Upper lobe of left lung (tissue), 4 donors: ENCODE measurements at regions not wholly inside any gene's neighbourhood (a gene's known extent, or its start where the extent isn't known, plus 50 kb on each side); places are given as distances from the start of the nearest gene placed in this dataset.

Experiments
- CTCF ChIP-seq, 6 experiments: fragments of 450-650 bp in 4 of 6; fragments of 200-600 bp in 2 of 6; sonication (generic) in 2 of 6; IDR thresholded peaks; one replicate each; pipeline ENCODE4 v1.5.1; 2016 to 2019; ENCODE audit warnings: antibody characterized with exemption in 6 of 6
- POLR2AphosphoS5 ChIP-seq, 2 donors: sonication (generic); formaldehyde crosslinking; IDR thresholded peaks; one replicate each; pipeline ENCODE4 v1.5.1; 2017; ENCODE audit warnings: antibody characterized with exemption in 2 of 2

DNA sequence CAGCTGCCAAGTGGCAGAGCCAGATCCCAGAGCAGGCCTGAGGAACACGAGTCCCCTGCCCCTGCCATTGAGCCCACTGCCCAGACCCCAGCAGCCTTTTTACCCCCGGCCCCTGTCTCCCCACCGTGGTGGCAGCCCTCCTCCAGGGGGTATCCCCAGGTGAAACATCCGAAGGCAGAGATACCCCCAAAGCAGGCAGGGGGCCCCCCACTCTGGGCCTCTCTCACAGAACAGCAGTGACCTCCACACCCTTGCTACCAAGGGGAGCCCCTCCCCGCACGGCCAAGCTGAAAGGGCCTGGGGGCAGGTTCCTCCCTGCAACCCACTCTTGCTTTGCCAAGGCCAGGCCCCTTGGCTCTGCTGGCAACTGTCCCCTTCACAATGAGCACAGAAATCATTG is 142.2 kb downstream of the ENGASE start:
- no peak for TF ChIP-seq POLR2AphosphoS5 (IDR thresholded peaks at IDR 0.05)
- TF ChIP-seq CTCF (IDR thresholded peaks at IDR 0.05), result no peak
